Endothelial cell of umbilical vein (primary cell): ENCODE measurements at regions not wholly inside any gene's neighbourhood (a gene's known extent, or its start where the extent isn't known, plus 50 kb on each side); places are given as distances from the start of the nearest gene placed in this dataset.

ENCODE experiments used
- BruUV-seq: library from RNA; stranded (reverse); fragments of 400-500 nt; replicated peaks from 2 replicates; lab custom pipeline; 2021; lab: Mats Ljungman, UMichigan
- CTCF ChIA-PET: fragments of 300-600, 350-600 bp; sonication (Branson Sonifier 250); formaldehyde crosslinking; loops from one replicate; lab custom pipeline; 2021; ENCODE audit warnings: antibody characterized with exemption, inconsistent platforms; lab: Charles Lee
- POLR2A ChIA-PET: fragments of 300-600, 350-600 bp; sonication (Branson Sonifier 250); formaldehyde crosslinking; loops from one replicate; lab custom pipeline; 2021; ENCODE audit warnings: antibody characterized with exemption, inconsistent platforms; lab: Charles Lee
- DNase-seq: peaks from one replicate; pipeline ENCODE4 v3.0.0-alpha.2; 2011; ENCODE audit warnings: low read depth, low spot score
- FAIRE-seq: peaks from 2 replicates; lab custom pipeline; 2011; peaks lifted over from hg19 to GRCh38; lab: Jason Lieb, UNC
- H2AFZ ChIP-seq: 2 replicates; pipeline ENCODE4 v1.6.0; 2012; ENCODE audit warnings: low read depth, low read length, control low read depth, inconsistent platforms
- H3K27ac ChIP-seq: 2 replicates; pipeline ENCODE4 v1.5.1; 2011; ENCODE audit warnings: low read depth, mild to moderate bottlenecking, control low read depth, low read length, moderate library complexity; ENCODE audit not compliant: insufficient read depth
- H3K27me3 ChIP-seq, 2 experiments: 2 replicates each; pipeline versions ENCODE4 v1.6.0 to v1.6.1; 2011; ENCODE audit warnings: low read length in 2 of 2, mixed read lengths in 1 of 2; ENCODE audit not compliant: control insufficient read depth in 2 of 2, insufficient read depth in 2 of 2
- H3K36me3 ChIP-seq, 2 experiments: 2 replicates in 1 of 2; 3 replicates in 1 of 2; pipeline ENCODE4 v1.5.1; 2011; ENCODE audit warnings: low read length in 2 of 2, mild to moderate bottlenecking in 1 of 2, moderate library complexity in 1 of 2; ENCODE audit not compliant: control insufficient read depth in 2 of 2, insufficient read depth in 2 of 2; ENCODE audit errors: extremely low read depth in 1 of 2
- H3K4me1 ChIP-seq: 3 replicates; pipeline ENCODE4 v1.5.1; 2011; ENCODE audit warnings: mild to moderate bottlenecking, low read length; ENCODE audit not compliant: control insufficient read depth, insufficient read depth; ENCODE audit errors: extremely low read depth
- H3K4me2 ChIP-seq: 2 replicates; pipeline ENCODE4 v1.6.1; 2011; ENCODE audit warnings: low read length, control low read depth, mixed read lengths; ENCODE audit not compliant: insufficient read depth
- H3K4me3 ChIP-seq, 3 experiments: fragments of 200-600 bp in 1 of 3; sonication (generic), shearing (Covaris generic) in 1 of 3; replicated peaks in 1 of 3; 2 replicates each; pipeline ENCODE4 v1.5.1; 2011 to 2016; ENCODE audit warnings: control low read depth in 3 of 3, low read length in 3 of 3, mild to moderate bottlenecking in 2 of 3, inconsistent platforms in 1 of 3, low read depth in 1 of 3, moderate library complexity in 1 of 3; ENCODE audit not compliant: insufficient read depth in 1 of 3
- H3K79me2 ChIP-seq: 2 replicates; pipeline ENCODE4 v1.6.0; 2012; ENCODE audit warnings: low read length, inconsistent platforms; ENCODE audit not compliant: control insufficient read depth, insufficient read depth
- H3K9ac ChIP-seq: replicated peaks from 2 replicates; pipeline ENCODE3; 2011; ENCODE audit warnings: low read length, control low read depth; ENCODE audit not compliant: insufficient read depth; ENCODE audit errors: extremely low read depth
- H3K9me1 ChIP-seq: replicated peaks from 3 replicates; pipeline ENCODE4 v1.6.0; 2011; ENCODE audit warnings: mild to moderate bottlenecking, low read length; ENCODE audit not compliant: control insufficient read depth, insufficient read depth; ENCODE audit errors: extremely low read depth
- H3K9me3 ChIP-seq: replicated peaks from 2 replicates; pipeline ENCODE4 v1.5.1; 2012; ENCODE audit warnings: low read length, inconsistent platforms; ENCODE audit not compliant: control insufficient read depth, insufficient read depth
- H4K20me1 ChIP-seq: replicated peaks from 2 replicates; pipeline ENCODE3; 2011; ENCODE audit warnings: mild to moderate bottlenecking, low read length; ENCODE audit not compliant: control insufficient read depth, insufficient read depth; ENCODE audit errors: extremely low read depth
- EZH2 ChIP-seq: IDR thresholded peaks from 2 replicates; pipeline ENCODE4 v1.6.1; 2012; ENCODE audit warnings: borderline replicate concordance, low read depth, mild to moderate bottlenecking, moderate library complexity, low read length, inconsistent platforms; ENCODE audit not compliant: severe bottlenecking
- FOS ChIP-seq: IDR thresholded peaks from 2 replicates; pipeline ENCODE4 v1.6.1; 2011; ENCODE audit warnings: mild to moderate bottlenecking, low read length, moderate library complexity, borderline replicate concordance; ENCODE audit not compliant: insufficient read depth
- GATA2 ChIP-seq: IDR thresholded peaks from 2 replicates; pipeline ENCODE4 v1.7.0; 2011; ENCODE audit warnings: low read depth, mild to moderate bottlenecking, moderate library complexity, mixed read lengths, low read length; ENCODE audit not compliant: insufficient read length, insufficient read depth
- JUN ChIP-seq: IDR thresholded peaks from 2 replicates; pipeline ENCODE4 v1.6.1; 2011; ENCODE audit warnings: borderline replicate concordance, low read depth; ENCODE audit not compliant: insufficient read length, insufficient read depth
- MAX ChIP-seq: IDR thresholded peaks from 2 replicates; pipeline ENCODE4 v1.6.1; 2011; ENCODE audit not compliant: insufficient read depth, insufficient read length
- MYC ChIP-seq: IDR thresholded peaks from one replicate; pipeline ENCODE4 v1.6.1; 2011; ENCODE audit warnings: mild to moderate bottlenecking, low read depth, low read length
- POLR2A ChIP-seq: IDR thresholded peaks from 2 replicates; pipeline ENCODE4 v1.6.1; 2012; ENCODE audit warnings: low read depth, mild to moderate bottlenecking, control low read depth, low read length
- POLR2AphosphoS5 ChIP-seq: IDR thresholded peaks from 2 replicates; pipeline ENCODE4 v1.6.1; 2012; ENCODE audit warnings: low read depth, mild to moderate bottlenecking, control low read depth, low read length, moderate library complexity; ENCODE audit not compliant: insufficient read depth
- dilution Hi-C: fragments of 300-500 bp; cut with MboI; formaldehyde crosslinking; loops from one replicate; pipeline ENCODE4 v1.15.0; 2019; ENCODE audit warnings: low sequenced_read_pairs; ENCODE audit not compliant: extremely low pct_ligation_motif_present
- intact Hi-C: fragments of 100-400 bp; cut with micrococcal nuclease; formaldehyde crosslinking; loops from one replicate; pipeline ENCODE4 v1.10.0; 2022

GRCh38 chr12:9334041-9334692 lies 126.0 kb upstream of the PZP start:
- no TSS peak for BruUV-seq
- CTCF ChIA-PET, result interaction anchor here (1.6 to 4.2 kb wide), 2 partner anchors 12 to 134 kb away, joined by 3 to 106 read pairs; no protein-coding TSS in a partner anchor
- H3K9ac ChIP-seq, result no peak overlapping the region
- no peaks in the 10 kb centered on the region for H3K9me3 ChIP-seq
- H4K20me1 ChIP-seq, result no peaks in the 10 kb centered on the region
- no peak for TF ChIP-seq POLR2AphosphoS5
- TF ChIP-seq MYC, result no peak
- TF ChIP-seq POLR2A, result no peak
- TF ChIP-seq EZH2, result no peak
- TF ChIP-seq MAX, result no peak
- no peak for TF ChIP-seq JUN
- no peak for TF ChIP-seq FOS
- TF ChIP-seq GATA2, result no peak
- H3K4me2 ChIP-seq, result no peak overlapping the region
- dilution Hi-C loops (no loop called here), intact Hi-C loops (loop anchor here (5.0 kb wide), 1 partner anchor 283 kb away; no protein-coding TSS in a partner anchor)
- H2AFZ ChIP-seq, result no peak overlapping the region
- no peak overlapping the region for H3K4me3 ChIP-seq
- no peaks in the 10 kb centered on the region for H3K27me3 ChIP-seq
- FAIRE-seq (no peak), DNase-seq (no peak)
- POLR2A ChIA-PET, result no interaction called here
- no peaks in the 10 kb centered on the region for H3K9me1 ChIP-seq
- no peaks in the 10 kb centered on the region for H3K36me3 ChIP-seq
- H3K79me2 ChIP-seq, result no peaks in the 10 kb centered on the region
- no peaks in the 10 kb centered on the region for H3K4me1 ChIP-seq
- H3K27ac ChIP-seq, result no peak overlapping the region
